ENCODE measurements at regions not wholly inside any gene's neighbourhood (a gene's known extent, or its start where the extent isn't known, plus 50 kb on each side); places are given as distances from the start of the nearest gene placed in this dataset.

GRCh38 chr17:71286625-71287024 lies 834.2 kb upstream of the SOX9 start:
- TF ChIP-seq CTCF (conservative IDR thresholded peaks at IDR 0.05 in 1 of 2, IDR thresholded peaks at IDR 0.05 in 1 of 2; ENCODE audit: extremely low read depth in 1 of 2, insufficient read depth in 1 of 2, low read depth in 1 of 2, low read length in 2 of 2): no peak
- no peak for TF ChIP-seq EZH2 (IDR thresholded peaks at IDR 0.05; ENCODE audit: borderline replicate concordance, low read length)

Data from mammary epithelial cell (primary cell).